Right forelimb (tissue), 1 donor: ENCODE measurements at regions not wholly inside any gene's neighbourhood (a gene's known extent, or its start where the extent isn't known, plus 50 kb on each side); places are given as distances from the start of the nearest gene placed in this dataset.
"Not testable (repeated sequence)": the region's sequence is repeated elsewhere in the genome, so short reads cannot be mapped to it uniquely, and the experiment has no call there.

Experiments used
- DNase-seq: peaks from one replicate; pipeline ENCODE4 v3.0.0-alpha.2; 2018

GRCh38 chrX:25503826-25504225 is 488.1 kb upstream of the ARX start:
- DNase-seq, result no peak

DNA sequence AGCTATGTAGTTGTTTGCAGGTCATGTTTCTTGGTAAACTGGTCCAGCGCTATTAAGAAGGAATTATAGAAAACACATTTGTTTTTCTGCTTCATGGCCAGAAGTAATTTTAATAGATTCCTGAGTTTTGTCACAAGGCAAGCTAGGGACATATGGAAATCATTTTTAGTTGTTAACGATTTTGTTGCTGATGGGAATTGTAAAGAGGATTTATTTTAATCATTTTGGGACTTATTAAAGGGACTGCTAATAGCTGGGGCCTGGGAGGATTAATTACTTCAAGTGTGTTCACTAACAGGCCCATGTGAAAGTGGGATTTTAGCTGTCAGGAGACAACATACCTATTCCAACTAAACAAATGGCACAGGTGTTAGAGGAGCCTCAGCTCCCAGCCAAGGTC is 492.0 kb upstream of the ARX start:
- no peak for DNase-seq

GRCh38 chrX:25519258-25519657 is 503.5 kb upstream of the ARX start:
- no peak for DNase-seq

DNA sequence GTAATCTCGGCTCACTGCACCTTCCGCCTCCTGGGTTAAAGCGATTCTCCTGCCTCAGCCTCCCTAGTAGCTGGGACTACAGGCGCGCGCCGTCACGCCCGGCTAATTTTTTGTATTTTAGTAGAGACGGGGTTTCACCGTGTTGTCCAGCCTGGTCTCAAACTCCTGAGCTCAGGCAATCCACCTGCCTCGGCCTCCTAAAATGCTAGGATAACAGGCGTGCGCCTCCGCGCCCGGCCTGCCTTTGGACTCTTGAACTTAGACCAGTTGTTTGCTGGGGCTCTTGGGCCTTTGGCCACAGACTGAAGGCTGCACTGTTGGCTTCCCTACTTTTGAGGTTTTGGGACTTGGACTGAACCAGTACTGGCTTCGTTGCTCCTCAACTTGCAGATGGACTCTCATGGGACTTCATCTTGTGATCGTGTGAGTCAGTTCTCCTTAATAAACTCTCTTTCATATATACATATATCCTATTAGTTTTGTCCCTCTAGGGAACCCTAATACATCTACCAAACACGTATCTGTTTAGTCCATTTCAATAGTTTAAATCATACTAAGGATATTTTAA is 506.8 kb upstream of the ARX start:
- DNase-seq, result not testable (repeated sequence)

DNA sequence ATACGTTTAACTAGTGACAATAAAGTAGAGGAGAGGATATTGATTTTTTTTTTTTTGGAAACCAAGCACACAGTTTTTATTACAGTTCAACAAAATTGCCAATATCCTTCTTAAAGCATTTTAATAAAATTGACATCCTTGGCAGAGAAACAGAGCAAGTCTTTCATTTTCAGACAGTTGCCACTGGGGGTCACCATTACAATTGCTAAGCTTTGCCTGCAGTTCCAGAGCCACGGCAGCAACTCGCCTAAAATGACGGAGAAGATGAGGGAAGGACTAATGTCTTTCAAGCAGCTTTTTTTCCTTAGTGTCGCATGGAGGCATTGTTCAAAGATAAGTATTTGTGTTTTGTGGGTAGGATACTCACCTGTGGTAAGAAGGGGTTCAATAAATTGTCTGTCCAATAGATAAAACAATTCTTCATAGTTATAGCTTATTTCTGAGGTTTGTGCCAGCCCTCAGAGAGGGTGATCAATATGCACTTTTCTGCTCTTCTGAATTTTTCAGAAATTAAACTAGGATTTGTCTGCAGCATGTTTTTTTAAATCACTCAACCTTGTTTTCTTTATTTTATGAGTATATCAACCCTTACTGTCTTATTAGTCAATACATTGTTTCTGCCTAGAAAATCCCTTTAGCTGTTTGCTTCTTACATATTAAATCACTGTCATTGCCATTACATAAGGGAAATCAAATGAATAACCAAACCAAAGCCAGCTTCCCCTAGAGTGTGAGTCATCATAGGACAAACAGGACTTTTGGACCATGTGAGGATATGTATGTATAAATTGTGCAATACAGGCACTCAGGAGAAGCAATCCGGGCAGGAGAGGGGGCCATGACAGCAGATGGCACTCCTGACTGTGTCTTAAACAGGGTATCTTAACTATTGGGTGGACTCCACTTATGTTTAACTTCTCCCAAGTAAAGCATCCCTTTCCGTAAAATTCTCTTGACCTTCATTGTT is 508.1 kb upstream of the ARX start:
- DNase-seq, result peak; percentile 45

GRCh38 chrX:25527156-25527555 is 511.4 kb upstream of the ARX start:
- DNase-seq, result no peak

DNA sequence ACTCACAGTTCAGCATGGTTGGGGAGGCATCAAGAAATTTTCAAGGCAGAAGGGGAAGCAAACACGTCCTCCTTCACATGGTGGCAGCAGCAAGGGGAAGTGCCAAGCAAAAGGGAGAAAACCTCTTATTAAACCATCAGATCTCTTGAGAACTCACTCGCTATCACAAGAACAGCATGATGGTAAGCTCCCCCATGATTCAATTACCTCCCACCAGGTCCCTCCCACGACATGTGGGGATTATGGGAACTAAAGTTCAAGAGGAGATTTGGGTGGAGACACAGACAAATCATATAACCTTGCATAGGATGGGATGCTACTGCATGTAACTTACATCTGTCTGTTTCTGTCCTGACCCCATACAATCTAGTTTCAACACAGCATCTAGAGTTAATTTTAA is 511.8 kb upstream of the ARX start:
- DNase-seq, result no peak

- no peak for DNase-seq
Measured at GRCh38 chrX:25531096-25531495, 515.3 kb upstream of the ARX start.

DNA sequence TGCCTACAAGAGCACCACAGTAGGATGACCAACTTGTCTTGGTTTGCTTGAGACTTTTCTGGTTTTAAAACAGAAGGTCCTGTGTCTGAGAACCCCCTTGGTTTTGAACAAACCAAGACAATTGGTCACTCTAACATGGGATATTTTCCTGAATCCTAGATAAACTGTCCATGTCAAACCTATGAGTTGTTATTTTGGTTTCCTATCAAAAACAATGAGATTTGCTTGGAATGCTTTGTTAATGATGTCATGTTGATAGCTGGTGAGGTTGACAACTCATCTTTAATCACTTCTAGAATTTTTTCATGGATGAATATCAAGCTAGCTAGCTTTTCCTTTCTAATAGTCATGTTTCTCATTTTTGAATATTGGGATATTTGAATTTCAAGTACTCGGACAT is 518.3 kb upstream of the ARX start:
- no peak for DNase-seq

DNA sequence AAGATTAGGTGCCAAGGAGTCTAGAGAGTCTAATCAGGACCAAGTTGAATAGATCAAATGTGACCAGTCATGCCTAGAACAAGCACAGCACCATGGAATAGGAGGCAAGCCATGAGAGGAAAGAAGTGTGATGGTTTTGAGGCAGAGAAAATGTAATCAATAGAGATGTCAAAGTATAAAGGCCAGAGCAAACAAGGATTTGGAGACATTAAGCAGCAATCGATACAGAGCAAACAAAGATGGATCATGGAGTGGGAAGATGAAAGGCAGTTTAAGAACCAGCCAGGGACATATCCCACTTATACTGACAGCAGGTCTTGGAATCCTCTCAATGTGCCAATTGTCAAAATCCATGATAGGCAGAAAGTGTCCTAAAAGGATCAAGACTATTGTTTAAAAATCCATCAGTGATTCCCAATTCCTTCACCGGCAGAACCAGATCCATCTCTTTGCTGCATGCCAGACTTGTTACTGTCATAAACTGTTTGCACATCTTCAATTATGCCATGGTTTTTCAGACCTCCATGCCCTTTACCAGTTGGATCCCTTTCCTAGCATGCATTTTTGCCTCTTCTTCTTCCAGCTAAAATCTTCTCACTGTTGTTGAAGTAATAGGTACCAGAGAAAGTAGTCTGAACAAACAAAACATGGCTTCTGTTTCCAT is 520.7 kb upstream of the ARX start:
- no peak for DNase-seq

- DNase-seq, result no peak
Measured at GRCh38 chrX:25537699-25538098, 521.9 kb upstream of the ARX start.

DNA sequence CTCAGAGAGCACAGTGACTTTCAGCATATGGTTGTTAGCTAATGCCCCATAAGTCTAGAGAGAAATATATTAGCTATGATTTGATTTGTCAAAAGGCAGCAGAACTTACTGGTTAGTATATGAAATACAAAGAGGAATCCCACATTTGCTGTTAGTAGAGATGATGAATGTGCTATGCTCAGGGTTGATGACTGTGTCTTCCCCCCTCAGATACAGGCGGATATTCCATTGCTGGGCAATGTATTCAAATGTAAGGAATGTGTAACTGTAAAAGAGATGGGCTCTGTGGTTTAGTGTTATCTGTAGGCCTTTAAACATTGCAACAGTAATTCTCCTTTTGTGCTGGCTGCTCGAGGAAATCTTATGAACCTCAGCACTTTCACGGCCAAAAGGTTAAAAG is 528.9 kb upstream of the ARX start:
- DNase-seq, result no peak

DNA sequence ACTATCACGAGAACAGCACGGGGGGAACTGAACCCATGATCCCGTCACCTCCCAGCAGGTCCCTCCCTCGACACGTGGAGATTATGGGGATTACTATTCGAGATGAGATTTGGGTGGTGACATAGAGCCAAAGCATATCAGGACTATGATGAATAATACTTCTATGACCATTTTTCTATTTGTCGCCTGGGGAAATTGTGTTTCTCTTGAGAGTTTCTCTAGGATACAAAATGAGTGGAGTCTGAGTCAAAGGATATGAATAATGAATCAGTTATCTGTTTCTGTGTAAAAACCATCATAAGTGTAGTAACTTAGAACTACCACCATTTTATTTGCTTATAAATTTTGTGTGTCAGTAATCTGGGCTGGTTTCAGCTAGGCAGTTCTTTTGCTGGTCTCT is 533.0 kb upstream of the ARX start:
- DNase-seq, result no peak

DNA sequence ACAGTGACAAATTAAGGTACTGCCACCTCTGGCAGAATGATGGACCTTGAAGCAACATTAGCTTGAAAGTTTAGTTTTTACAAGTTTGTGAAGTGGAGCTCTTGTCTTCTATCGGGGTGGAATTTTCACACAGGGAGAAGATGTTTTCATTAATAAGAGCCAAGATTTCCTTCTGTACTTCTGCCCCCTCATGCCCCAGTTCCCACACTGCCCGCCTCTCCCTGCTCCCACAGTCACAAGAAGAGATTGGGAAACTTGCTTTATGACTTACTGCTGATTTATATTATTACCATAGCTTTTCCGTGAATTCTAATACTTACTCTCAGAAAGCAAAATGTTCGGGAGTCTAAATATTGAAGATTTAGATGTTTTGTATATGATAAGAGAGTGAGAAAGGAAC is 539.8 kb upstream of the ARX start:
- DNase-seq, result no peak

DNA sequence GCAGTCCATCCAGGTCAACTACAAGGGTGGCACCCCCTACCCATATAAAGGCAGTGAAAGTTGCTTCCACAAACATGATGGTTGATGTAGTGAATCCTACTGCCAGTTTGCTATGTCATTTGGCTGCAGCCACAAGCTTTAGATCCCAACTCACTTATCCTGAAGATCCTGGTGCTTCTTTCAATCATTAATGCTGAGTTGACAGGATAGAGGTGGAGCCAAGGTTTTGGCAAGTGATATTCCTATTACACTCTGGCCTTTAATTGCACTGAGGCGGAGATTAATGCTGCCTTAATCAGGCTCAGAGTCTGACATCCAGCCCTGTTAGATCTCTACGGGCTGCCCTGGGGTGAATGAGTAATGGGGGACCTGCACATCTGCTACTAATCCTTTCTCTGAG is 542.4 kb upstream of the ARX start:
- no peak for DNase-seq

- DNase-seq, result no peak
Measured at GRCh38 chrX:25561190-25561589, 545.4 kb upstream of the ARX start.

GRCh38 chrX:25573631-25574030 is 557.9 kb upstream of the ARX start:
- no peak for DNase-seq

- no peak for DNase-seq
Measured at GRCh38 chrX:25596921-25597320, 541.2 kb upstream of the MAGEB18 start.

GRCh38 chrX:25597551-25597950 is 540.6 kb upstream of the MAGEB18 start:
- no peak for DNase-seq

GRCh38 chrX:25599061-25599460 is 539.1 kb upstream of the MAGEB18 start:
- DNase-seq, result no peak

- no peak for DNase-seq
Measured at GRCh38 chrX:25600776-25601175, 537.4 kb upstream of the MAGEB18 start.

- DNase-seq, result no peak
Measured at GRCh38 chrX:25601323-25601722, 536.8 kb upstream of the MAGEB18 start.

DNA sequence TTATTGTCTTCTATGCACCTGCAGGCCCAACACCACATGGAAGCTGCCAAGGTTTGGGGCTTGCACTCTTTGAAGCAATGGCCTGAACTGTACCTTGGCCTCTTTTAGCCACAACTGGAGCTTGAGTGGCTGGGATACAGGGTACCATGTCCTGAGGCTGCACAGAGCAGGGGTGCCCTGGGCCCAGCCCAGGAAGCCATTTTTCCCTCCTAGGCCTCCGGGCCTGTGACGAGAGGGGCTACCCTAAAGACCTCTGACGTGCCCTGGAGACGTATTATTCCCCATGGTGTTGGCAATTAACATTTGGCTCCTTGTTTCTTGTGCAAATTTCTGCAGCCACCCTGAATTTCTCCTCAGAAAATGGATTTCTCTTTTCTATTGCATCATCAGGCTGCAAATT is 519.9 kb upstream of the MAGEB18 start:
- DNase-seq, result no peak

DNA sequence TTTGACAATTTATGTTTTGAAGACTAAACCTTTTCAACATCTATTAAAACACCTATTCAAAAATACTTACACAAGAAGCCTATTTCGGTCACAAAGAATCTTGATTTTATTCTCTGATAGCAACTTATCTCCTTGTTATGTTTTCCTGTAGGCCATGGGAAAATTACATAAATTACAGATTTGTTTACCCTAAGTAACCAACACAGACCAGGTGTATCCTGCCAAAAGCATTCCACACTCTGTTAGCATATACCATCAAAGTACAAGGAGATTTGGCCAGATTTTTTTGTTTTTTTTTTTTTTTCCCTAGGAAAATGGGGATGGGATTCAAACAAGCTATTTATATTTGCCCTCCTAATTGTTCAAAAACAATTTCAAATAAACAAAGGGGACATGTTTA is 497.9 kb upstream of the MAGEB18 start:
- no peak for DNase-seq
